Esophagus squamous epithelium (tissue), 4 donors: ENCODE measurements at regions not wholly inside any gene's neighbourhood (a gene's known extent, or its start where the extent isn't known, plus 50 kb on each side); places are given as distances from the start of the nearest gene placed in this dataset.

Source experiments
- CTCF ChIP-seq, 6 experiments: fragments of 450-650 bp in 4 of 6; fragments of 200-600 bp in 2 of 6; sonication (generic) in 2 of 6; IDR thresholded peaks; one replicate each; pipeline ENCODE4 v1.5.1; 2016 to 2019; ENCODE audit warnings: antibody characterized with exemption in 6 of 6, mild to moderate bottlenecking in 4 of 6, moderate library complexity in 4 of 6
- POLR2A ChIP-seq, 4 donors: fragments of 450-650 bp; IDR thresholded peaks; one replicate each; pipeline ENCODE4 v1.6.1; 2017; ENCODE audit warnings: antibody characterized with exemption in 4 of 4, mild to moderate bottlenecking in 4 of 4, moderate library complexity in 3 of 4

- TF ChIP-seq CTCF (IDR thresholded peaks at IDR 0.05) = no peak
- no peak for TF ChIP-seq POLR2A (IDR thresholded peaks at IDR 0.05)
Observed at GRCh38 chr5:28967848-28968247, 1929.5 kb upstream of the CDH9 start.
